HG02588 (cell line): ENCODE measurements at regions not wholly inside any gene's neighbourhood (a gene's known extent, or its start where the extent isn't known, plus 50 kb on each side); places are given as distances from the start of the nearest gene placed in this dataset.
A peak's percentile ranks its signal among the peaks of the same experiment; 100 is the strongest.
"Not testable (repeated sequence)": the region's sequence is repeated elsewhere in the genome, so short reads cannot be mapped to it uniquely, and the experiment has no call there.

Experiments used
- ATAC-seq: cut with Tn5 transposase; IDR thresholded peaks from one replicate; pipeline ENCODE4 v1.9.1; 2021; ENCODE audit warnings: mild to moderate bottlenecking, moderate library complexity; ENCODE audit not compliant: unreplicated experiment

GRCh38 chr12:9450127-9450567 lies 157.6 kb downstream of the KLRB1 start:
- not testable (repeated sequence) for ATAC-seq

GRCh38 chr12:9449657-9450126 lies 158.0 kb downstream of the KLRB1 start:
- ATAC-seq = not testable (repeated sequence)

GRCh38 chr12:9449181-9449580 lies 158.5 kb downstream of the KLRB1 start:
- ATAC-seq = no peak

- ATAC-seq = not testable (repeated sequence)
These were observed 159.1 kb downstream of the KLRB1 start for GRCh38 chr12:9448648-9449047.

- ATAC-seq = peak; percentile 69
These were observed 159.7 kb downstream of the KLRB1 start for GRCh38 chr12:9447791-9448614.

GRCh38 chr12:9446883-9447761 lies 160.6 kb downstream of the KLRB1 start:
- peak; percentile 16 for ATAC-seq

GRCh38 chr12:9440428-9440827 lies 167.3 kb downstream of the KLRB1 start:
- ATAC-seq = not testable (repeated sequence)

- not testable (repeated sequence) for ATAC-seq
These were observed 172.0 kb downstream of the KLRB1 start for GRCh38 chr12:9435682-9436081.

GRCh38 chr12:9430385-9430784 lies 177.3 kb downstream of the KLRB1 start:
- ATAC-seq = not testable (repeated sequence)

- not testable (repeated sequence) for ATAC-seq
These were observed 178.9 kb downstream of the KLRB1 start for GRCh38 chr12:9428856-9429255.

- ATAC-seq = not testable (repeated sequence)
These were observed 182.3 kb downstream of the KLRB1 start for GRCh38 chr12:9425429-9425828.

- not testable (repeated sequence) for ATAC-seq
These were observed 183.5 kb downstream of the KLRB1 start for GRCh38 chr12:9424175-9424740.

- not testable (repeated sequence) for ATAC-seq
These were observed 185.0 kb downstream of the KLRB1 start for GRCh38 chr12:9422689-9423088.

- not testable (repeated sequence) for ATAC-seq
These were observed 186.1 kb downstream of the KLRB1 start for GRCh38 chr12:9421520-9422086.

- ATAC-seq = not testable (repeated sequence)
These were observed 186.7 kb downstream of the KLRB1 start for GRCh38 chr12:9420817-9421519.

- not testable (repeated sequence) for ATAC-seq
These were observed 189.1 kb downstream of the KLRB1 start for GRCh38 chr12:9418669-9419041.

- ATAC-seq = not testable (repeated sequence)
These were observed 189.6 kb downstream of the KLRB1 start for GRCh38 chr12:9417947-9418668.

- ATAC-seq = not testable (repeated sequence)
These were observed 190.4 kb downstream of the KLRB1 start for GRCh38 chr12:9417341-9417740.

GRCh38 chr12:9416346-9416745 lies 191.4 kb downstream of the KLRB1 start:
- not testable (repeated sequence) for ATAC-seq
